GM23338 (cell line): ENCODE measurements at regions not wholly inside any gene's neighbourhood (a gene's known extent, or its start where the extent isn't known, plus 50 kb on each side); places are given as distances from the start of the nearest gene placed in this dataset.

Source experiments
- ATAC-seq: fragments of 200-7000 bp; cut with Tn5 transposase; 3 replicates; pipeline ENCODE4 v1.9.1; 2020
- DNase-seq: peaks from one replicate; pipeline ENCODE4 v3.0.0-alpha.2; 2015; ENCODE audit warnings: low spot score
- H2AFZ ChIP-seq: fragments of 200-600 bp; sonication (generic); 2 replicates; pipeline ENCODE4 v1.8.0; 2016; ENCODE audit warnings: antibody characterized with exemption, mild to moderate bottlenecking, moderate library complexity
- H3F3A ChIP-seq: fragments of 200-600 bp; sonication (generic); replicated peaks from 2 replicates; pipeline ENCODE4 v1.8.0; 2017; ENCODE audit warnings: antibody characterized with exemption, mixed run types, low read depth
- H3K27ac ChIP-seq: fragments of 200-600 bp; sonication (generic); 2 replicates; pipeline ENCODE4 v1.6.1; 2016; ENCODE audit warnings: low read depth
- H3K27me3 ChIP-seq: fragments of 200-600 bp; sonication (generic); 2 replicates; pipeline ENCODE4 v1.8.0; 2016; ENCODE audit warnings: mild to moderate bottlenecking, mixed run types, moderate library complexity; ENCODE audit not compliant: insufficient read depth
- H3K36me3 ChIP-seq: fragments of 200-600 bp; sonication (generic); 2 replicates; pipeline ENCODE4 v1.8.0; 2016; ENCODE audit warnings: mild to moderate bottlenecking; ENCODE audit not compliant: insufficient read depth
- H3K4me1 ChIP-seq: fragments of 200-600 bp; sonication (generic); 2 replicates; pipeline ENCODE4 v1.8.0; 2016; ENCODE audit warnings: mild to moderate bottlenecking, moderate library complexity; ENCODE audit not compliant: insufficient read depth
- H3K4me2 ChIP-seq: fragments of 200-600 bp; sonication (generic); 2 replicates; pipeline ENCODE4 v1.7.1; 2017; ENCODE audit warnings: mixed run types
- H3K4me3 ChIP-seq: fragments of 200-600 bp; sonication (generic); 2 replicates; pipeline ENCODE4 v1.6.1; 2016; ENCODE audit warnings: mixed run types
- H3K79me2 ChIP-seq: fragments of 200-600 bp; sonication (generic); replicated peaks from 2 replicates; pipeline ENCODE4 v1.8.0; 2017; ENCODE audit warnings: mild to moderate bottlenecking; ENCODE audit not compliant: insufficient read depth
- H3K9me2 ChIP-seq: fragments of 200-600 bp; sonication (generic); 2 replicates; pipeline ENCODE4 v1.8.0; 2017; ENCODE audit not compliant: insufficient read depth
- H4K20me1 ChIP-seq: fragments of 200-600 bp; sonication (generic); replicated peaks from 2 replicates; pipeline ENCODE4 v1.8.0; 2017; ENCODE audit warnings: mild to moderate bottlenecking; ENCODE audit not compliant: insufficient read depth
- H3K27ac Mint-ChIP-seq: 2 replicates; pipeline ENCODE4 v1.8.0; 2020; ENCODE audit warnings: inconsistent platforms, mild to moderate bottlenecking, moderate library complexity, mixed read lengths
- H3K27me3 Mint-ChIP-seq: 3 replicates; pipeline ENCODE4 v1.8.0; 2022; ENCODE audit warnings: low read depth, mild to moderate bottlenecking, moderate library complexity, mixed read lengths, inconsistent platforms; ENCODE audit not compliant: insufficient read depth, poor library complexity
- H3K36me3 Mint-ChIP-seq: 3 replicates; pipeline ENCODE4 v1.8.0; 2021; ENCODE audit warnings: low read depth, mild to moderate bottlenecking, inconsistent platforms, moderate library complexity, mixed read lengths
- H3K4me1 Mint-ChIP-seq: 3 replicates; pipeline ENCODE4 v1.8.0; 2020; ENCODE audit warnings: mild to moderate bottlenecking, inconsistent platforms, mixed read lengths
- H3K4me3 Mint-ChIP-seq: 3 replicates; pipeline ENCODE4 v1.8.0; 2021; ENCODE audit warnings: moderate library complexity, mild to moderate bottlenecking, inconsistent platforms, mixed read lengths
- H3K9me3 Mint-ChIP-seq: 3 replicates; pipeline ENCODE4 v1.8.0; 2020; ENCODE audit warnings: moderate library complexity, mild to moderate bottlenecking, inconsistent platforms, mixed read lengths
- CREB1 ChIP-seq: fragments of 250-450 bp; sonication (Bioruptor Pico); IDR thresholded peaks from 2 replicates; pipeline ENCODE4 v1.5.0; 2020; ENCODE audit warnings: low read depth, mild to moderate bottlenecking, moderate library complexity
- JUNB ChIP-seq: IDR thresholded peaks from one replicate; pipeline ENCODE4 v1.6.1; 2016; ENCODE audit warnings: antibody characterized with exemption; ENCODE audit not compliant: unreplicated experiment
- NANOG ChIP-seq: IDR thresholded peaks from 2 replicates; pipeline ENCODE4 v1.6.1; 2016; ENCODE audit warnings: antibody characterized with exemption, borderline replicate concordance
- POLR2AphosphoS5 ChIP-seq: IDR thresholded peaks from 2 replicates; pipeline ENCODE4 v1.6.1; 2016; ENCODE audit warnings: antibody characterized with exemption, low read depth
- STAT1 ChIP-seq: IDR thresholded peaks from one replicate; pipeline ENCODE4 v1.6.1; 2016; ENCODE audit warnings: antibody characterized with exemption; ENCODE audit not compliant: unreplicated experiment
- ZNF114 ChIP-seq: fragments of 250-450 bp; sonication (Bioruptor Pico); IDR thresholded peaks from 2 replicates; pipeline ENCODE4 v1.5.0; 2020; ENCODE audit warnings: mild to moderate bottlenecking, moderate library complexity
- ZNF331 ChIP-seq: fragments of 250-450 bp; sonication (Bioruptor Pico); IDR thresholded peaks from 2 replicates; pipeline ENCODE4 v1.5.0; 2020; ENCODE audit warnings: low read depth, mild to moderate bottlenecking, moderate library complexity
- TF ChIP-seq, protein P1 (sequence below), 2 experiments: fragments of 200-600 bp in 1 of 2; sonication (generic) in 1 of 2; conservative IDR thresholded peaks; 2 replicates each; pipeline versions ENCODE4 v1.5.1 to v1.6.1; 2016 to 2017; ENCODE audit warnings: antibody characterized with exemption in 2 of 2, low read depth in 2 of 2, mild to moderate bottlenecking in 2 of 2, moderate library complexity in 1 of 2
- TF ChIP-seq, protein P2 (sequence below): IDR thresholded peaks from one replicate; pipeline ENCODE4 v1.6.1; 2018; ENCODE audit warnings: antibody characterized with exemption; ENCODE audit not compliant: unreplicated experiment
- TF ChIP-seq, protein P3 (sequence below): IDR thresholded peaks from 2 replicates; pipeline ENCODE4 v1.6.1; 2016; ENCODE audit warnings: antibody characterized with exemption

DNA sequence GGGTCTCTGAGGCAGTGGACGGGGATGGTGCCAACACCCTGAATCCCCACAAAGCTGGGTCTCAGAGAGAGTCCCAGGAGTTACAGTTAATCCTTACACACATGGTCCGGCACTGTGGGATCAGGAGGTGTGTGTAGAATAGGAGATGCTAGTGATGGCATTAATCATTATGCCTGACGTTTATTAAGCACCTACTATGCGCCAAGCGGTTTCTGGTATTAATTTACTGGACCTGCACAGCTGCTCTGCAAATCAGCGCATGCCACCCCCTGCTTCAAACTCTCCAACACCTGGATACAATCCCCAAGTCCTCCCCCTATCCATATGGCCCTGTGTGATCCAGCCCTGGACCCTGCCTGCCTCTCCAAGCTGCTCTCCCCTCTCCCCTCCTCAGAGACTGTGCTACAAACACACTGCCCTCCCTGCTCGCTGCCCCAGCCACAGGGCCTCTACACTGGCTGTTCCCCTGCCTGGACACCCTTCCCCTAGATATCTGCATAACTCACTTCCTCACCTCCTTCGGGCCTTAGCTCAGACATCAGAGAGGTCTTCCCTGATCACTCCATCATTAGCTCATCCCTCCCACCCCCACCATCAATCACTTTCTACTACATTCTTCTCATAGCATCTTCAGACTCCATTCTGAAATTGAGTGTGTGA lies 86.0 kb downstream of the RFLNA start:
- Histone ChIP-seq H3K9me2 (no peaks in the 10 kb centered on the region), H3K4me2 (no peak overlapping the region), H4K20me1 (peaks cover 14% of the 10 kb centered on the region), H3K4me3 (no peak overlapping the region), H3F3A (no peaks in the 10 kb centered on the region), H3K79me2 (no peaks in the 10 kb centered on the region), H3K36me3 (peaks cover 8% of the 10 kb centered on the region; the same call in 1 of the 2 replicates), H3K4me1 (no peaks in the 10 kb centered on the region), H2AFZ (no peak overlapping the region), H3K27me3 (no peaks in the 10 kb centered on the region), H3K27ac (no peak overlapping the region)
- Mint-ChIP-seq H3K4me3 (no peak overlapping the region), H3K36me3 (peaks cover 29% of the 10 kb centered on the region), H3K27ac (no peak overlapping the region), H3K9me3 (no peaks in the 10 kb centered on the region), H3K27me3 (peaks cover 10% of the 10 kb centered on the region), H3K4me1 (no peaks in the 10 kb centered on the region; the same call in 2 of the 3 replicates)
- DNase-seq (no peak), ATAC-seq (no peak)
- no peak for TF ChIP-seq ZNF331 (CRISPR knock-in tag)

DNA sequence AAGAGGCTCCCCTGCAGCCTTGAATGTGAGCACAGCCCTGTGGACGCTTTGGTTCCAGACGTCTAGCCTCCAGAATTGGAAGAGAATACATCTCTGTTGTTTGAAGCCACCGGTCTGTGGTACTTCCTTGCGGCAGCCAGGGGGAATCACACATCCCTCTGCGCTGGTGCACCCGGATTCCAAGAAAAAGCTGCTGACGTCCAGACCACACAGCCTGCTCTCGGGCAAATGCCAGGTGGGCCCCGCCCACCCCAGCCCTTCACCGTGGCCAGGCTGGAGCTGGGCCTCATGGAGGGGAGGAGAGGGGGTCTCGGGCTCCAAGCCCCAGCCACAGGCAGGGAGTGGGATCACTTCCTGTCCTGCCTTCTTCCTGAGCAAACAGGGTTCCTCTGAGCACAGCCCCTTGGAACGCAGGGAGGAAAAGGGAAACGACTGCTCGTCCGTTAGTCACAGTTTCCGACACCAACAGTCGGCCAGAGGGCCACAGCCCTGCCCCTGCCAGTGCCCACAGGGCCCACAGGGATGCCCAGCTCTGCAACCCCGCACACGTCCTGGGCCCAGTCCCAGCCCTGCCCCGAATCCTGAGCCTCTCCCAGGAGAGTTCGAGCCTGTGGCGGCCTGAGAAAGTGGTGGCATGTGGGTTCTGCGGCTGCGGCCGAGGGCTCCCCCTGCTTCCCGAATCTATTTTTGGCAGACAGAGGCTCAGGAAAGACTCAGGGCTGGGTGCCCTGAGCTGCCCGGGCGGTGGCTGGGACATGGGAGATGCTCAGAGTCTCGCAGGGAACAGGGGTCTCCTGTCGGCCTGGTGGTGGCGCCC lies 85.3 kb downstream of the RFLNA start:
- Histone ChIP-seq H3K79me2 (no peaks in the 10 kb centered on the region), H3K27me3 (no peaks in the 10 kb centered on the region), H3K4me1 (no peaks in the 10 kb centered on the region), H3K4me3 (no peak overlapping the region), H3F3A (no peaks in the 10 kb centered on the region), H3K27ac (no peak overlapping the region), H3K9me2 (no peaks in the 10 kb centered on the region), H3K36me3 (peaks cover 8% of the 10 kb centered on the region; the same call in 1 of the 2 replicates), H4K20me1 (peaks cover 14% of the 10 kb centered on the region), H2AFZ (no peak overlapping the region), H3K4me2 (no peak overlapping the region)
- peaks cover 10% of the 10 kb centered on the region for H3K27me3 Mint-ChIP-seq
- DNase-seq (no peak), ATAC-seq (peak; percentile 21)
- TF ChIP-seq, protein P1, sequence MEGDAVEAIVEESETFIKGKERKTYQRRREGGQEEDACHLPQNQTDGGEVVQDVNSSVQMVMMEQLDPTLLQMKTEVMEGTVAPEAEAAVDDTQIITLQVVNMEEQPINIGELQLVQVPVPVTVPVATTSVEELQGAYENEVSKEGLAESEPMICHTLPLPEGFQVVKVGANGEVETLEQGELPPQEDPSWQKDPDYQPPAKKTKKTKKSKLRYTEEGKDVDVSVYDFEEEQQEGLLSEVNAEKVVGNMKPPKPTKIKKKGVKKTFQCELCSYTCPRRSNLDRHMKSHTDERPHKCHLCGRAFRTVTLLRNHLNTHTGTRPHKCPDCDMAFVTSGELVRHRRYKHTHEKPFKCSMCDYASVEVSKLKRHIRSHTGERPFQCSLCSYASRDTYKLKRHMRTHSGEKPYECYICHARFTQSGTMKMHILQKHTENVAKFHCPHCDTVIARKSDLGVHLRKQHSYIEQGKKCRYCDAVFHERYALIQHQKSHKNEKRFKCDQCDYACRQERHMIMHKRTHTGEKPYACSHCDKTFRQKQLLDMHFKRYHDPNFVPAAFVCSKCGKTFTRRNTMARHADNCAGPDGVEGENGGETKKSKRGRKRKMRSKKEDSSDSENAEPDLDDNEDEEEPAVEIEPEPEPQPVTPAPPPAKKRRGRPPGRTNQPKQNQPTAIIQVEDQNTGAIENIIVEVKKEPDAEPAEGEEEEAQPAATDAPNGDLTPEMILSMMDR (conservative IDR thresholded peaks at IDR 0.05; ENCODE audit: low read depth in 2 of 2) = peak in 1 of 2 experiments; percentile 47; a peak in 1 of 4 replicates
- TF ChIP-seq POLR2AphosphoS5 = peak; percentile 14; the same call in 1 of the 2 replicates
- TF ChIP-seq JUNB = no peak
- TF ChIP-seq STAT1 = no peak
- H3K9me3 Mint-ChIP-seq = no peaks in the 10 kb centered on the region
- peak overlapping the region; percentile 47; the same call in 1 of the 2 replicates for H3K27ac Mint-ChIP-seq
- no peak overlapping the region for H3K4me3 Mint-ChIP-seq
- H3K36me3 Mint-ChIP-seq = peaks cover 30% of the 10 kb centered on the region
- no peaks in the 10 kb centered on the region; the same call in 2 of the 3 replicates for H3K4me1 Mint-ChIP-seq

DNA sequence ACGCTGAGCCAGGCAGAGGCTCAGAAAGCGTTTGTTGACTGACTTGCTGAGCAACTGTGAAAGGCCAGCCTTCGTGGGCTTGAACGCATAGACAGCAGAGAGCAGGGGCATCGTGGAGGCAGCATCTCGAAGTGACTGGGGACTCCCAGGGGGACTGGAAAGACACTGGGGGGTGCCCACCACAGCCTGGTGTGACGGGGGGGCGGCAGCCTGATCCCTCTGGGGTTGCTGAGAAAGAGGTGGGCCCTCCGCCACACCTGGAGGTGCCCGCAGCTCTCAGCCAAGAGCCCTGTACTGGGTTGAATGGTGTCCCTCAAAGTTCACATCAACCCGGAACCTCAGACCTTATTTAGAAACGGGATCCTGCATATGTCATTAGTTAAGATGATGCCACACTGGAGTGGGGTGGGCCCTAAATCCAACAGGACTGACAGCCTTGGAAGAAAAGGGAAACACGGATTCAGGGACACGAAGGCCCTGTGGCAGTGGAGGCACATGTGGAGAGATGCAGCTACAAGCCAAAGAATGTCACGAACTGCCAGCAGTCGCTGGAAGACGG lies 84.6 kb downstream of the RFLNA start:
- H3K27ac Mint-ChIP-seq = peak overlapping the region; percentile 47; the same call in 1 of the 2 replicates
- H3K36me3 Mint-ChIP-seq = peaks cover 28% of the 10 kb centered on the region
- Histone ChIP-seq H3K36me3 (peaks cover 8% of the 10 kb centered on the region; the same call in 1 of the 2 replicates), H3K4me1 (no peaks in the 10 kb centered on the region), H4K20me1 (peaks cover 14% of the 10 kb centered on the region), H3K79me2 (no peaks in the 10 kb centered on the region), H3K27ac (no peak overlapping the region), H3K27me3 (no peaks in the 10 kb centered on the region), H3K9me2 (no peaks in the 10 kb centered on the region), H2AFZ (no peak overlapping the region), H3F3A (no peaks in the 10 kb centered on the region), H3K4me2 (no peak overlapping the region), H3K4me3 (no peak overlapping the region)
- H3K4me3 Mint-ChIP-seq = no peak overlapping the region
- ATAC-seq (no peak), DNase-seq (no peak)
- no peaks in the 10 kb centered on the region; the same call in 2 of the 3 replicates for H3K4me1 Mint-ChIP-seq
- peaks cover 10% of the 10 kb centered on the region for H3K27me3 Mint-ChIP-seq
- no peaks in the 10 kb centered on the region for H3K9me3 Mint-ChIP-seq
- TF ChIP-seq STAT1 (no peak), CREB1 (CRISPR knock-in tag) (no peak), NANOG (no peak), ZNF114 (CRISPR knock-in tag) (no peak), ZNF331 (CRISPR knock-in tag) (no peak), JUNB (no peak)
- TF ChIP-seq, protein P2, sequence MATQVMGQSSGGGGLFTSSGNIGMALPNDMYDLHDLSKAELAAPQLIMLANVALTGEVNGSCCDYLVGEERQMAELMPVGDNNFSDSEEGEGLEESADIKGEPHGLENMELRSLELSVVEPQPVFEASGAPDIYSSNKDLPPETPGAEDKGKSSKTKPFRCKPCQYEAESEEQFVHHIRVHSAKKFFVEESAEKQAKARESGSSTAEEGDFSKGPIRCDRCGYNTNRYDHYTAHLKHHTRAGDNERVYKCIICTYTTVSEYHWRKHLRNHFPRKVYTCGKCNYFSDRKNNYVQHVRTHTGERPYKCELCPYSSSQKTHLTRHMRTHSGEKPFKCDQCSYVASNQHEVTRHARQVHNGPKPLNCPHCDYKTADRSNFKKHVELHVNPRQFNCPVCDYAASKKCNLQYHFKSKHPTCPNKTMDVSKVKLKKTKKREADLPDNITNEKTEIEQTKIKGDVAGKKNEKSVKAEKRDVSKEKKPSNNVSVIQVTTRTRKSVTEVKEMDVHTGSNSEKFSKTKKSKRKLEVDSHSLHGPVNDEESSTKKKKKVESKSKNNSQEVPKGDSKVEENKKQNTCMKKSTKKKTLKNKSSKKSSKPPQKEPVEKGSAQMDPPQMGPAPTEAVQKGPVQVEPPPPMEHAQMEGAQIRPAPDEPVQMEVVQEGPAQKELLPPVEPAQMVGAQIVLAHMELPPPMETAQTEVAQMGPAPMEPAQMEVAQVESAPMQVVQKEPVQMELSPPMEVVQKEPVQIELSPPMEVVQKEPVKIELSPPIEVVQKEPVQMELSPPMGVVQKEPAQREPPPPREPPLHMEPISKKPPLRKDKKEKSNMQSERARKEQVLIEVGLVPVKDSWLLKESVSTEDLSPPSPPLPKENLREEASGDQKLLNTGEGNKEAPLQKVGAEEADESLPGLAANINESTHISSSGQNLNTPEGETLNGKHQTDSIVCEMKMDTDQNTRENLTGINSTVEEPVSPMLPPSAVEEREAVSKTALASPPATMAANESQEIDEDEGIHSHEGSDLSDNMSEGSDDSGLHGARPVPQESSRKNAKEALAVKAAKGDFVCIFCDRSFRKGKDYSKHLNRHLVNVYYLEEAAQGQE = no peak
- TF ChIP-seq, protein P3, sequence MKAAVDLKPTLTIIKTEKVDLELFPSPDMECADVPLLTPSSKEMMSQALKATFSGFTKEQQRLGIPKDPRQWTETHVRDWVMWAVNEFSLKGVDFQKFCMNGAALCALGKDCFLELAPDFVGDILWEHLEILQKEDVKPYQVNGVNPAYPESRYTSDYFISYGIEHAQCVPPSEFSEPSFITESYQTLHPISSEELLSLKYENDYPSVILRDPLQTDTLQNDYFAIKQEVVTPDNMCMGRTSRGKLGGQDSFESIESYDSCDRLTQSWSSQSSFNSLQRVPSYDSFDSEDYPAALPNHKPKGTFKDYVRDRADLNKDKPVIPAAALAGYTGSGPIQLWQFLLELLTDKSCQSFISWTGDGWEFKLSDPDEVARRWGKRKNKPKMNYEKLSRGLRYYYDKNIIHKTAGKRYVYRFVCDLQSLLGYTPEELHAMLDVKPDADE = no peak
